GM21737 (cell line): ENCODE measurements at regions not wholly inside any gene's neighbourhood (a gene's known extent, or its start where the extent isn't known, plus 50 kb on each side); places are given as distances from the start of the nearest gene placed in this dataset.
"Not testable (repeated sequence)": the region's sequence is repeated elsewhere in the genome, so short reads cannot be mapped to it uniquely, and the experiment has no call there.

Source experiments
- ATAC-seq: cut with Tn5 transposase; IDR thresholded peaks from one replicate; pipeline ENCODE4 v1.9.1; 2021; ENCODE audit warnings: mild to moderate bottlenecking, moderate library complexity; ENCODE audit not compliant: unreplicated experiment

GRCh38 chr13:42373048-42373812, 101.3 kb downstream of the AKAP11 start:
- no peak for ATAC-seq

GRCh38 chr13:42375663-42376062, 103.7 kb downstream of the AKAP11 start:
- ATAC-seq: no peak

GRCh38 chr13:42377640-42378382, 105.9 kb downstream of the AKAP11 start:
- peak; percentile 72 for ATAC-seq

GRCh38 chr13:42378383-42378780, 106.4 kb downstream of the AKAP11 start:
- peak; percentile 17 for ATAC-seq

- ATAC-seq: no peak
Observed at GRCh38 chr13:42379241-42379640, 107.3 kb downstream of the AKAP11 start.

GRCh38 chr13:42380420-42381164, 108.6 kb downstream of the AKAP11 start:
- ATAC-seq: peak; percentile 51

- ATAC-seq: no peak
Observed at GRCh38 chr13:42381165-42381425, 109.1 kb downstream of the AKAP11 start.

GRCh38 chr13:42381426-42381825, 109.5 kb downstream of the AKAP11 start:
- ATAC-seq: not testable (repeated sequence)

- no peak for ATAC-seq
Observed at GRCh38 chr13:42383025-42383424, 111.1 kb downstream of the AKAP11 start.

GRCh38 chr13:42384265-42384664, 112.3 kb downstream of the AKAP11 start:
- no peak for ATAC-seq

GRCh38 chr13:42388326-42388725, 116.4 kb downstream of the AKAP11 start:
- ATAC-seq: no peak

- ATAC-seq: no peak
Observed at GRCh38 chr13:42389041-42389440, 117.1 kb downstream of the AKAP11 start.

- no peak for ATAC-seq
Observed at GRCh38 chr13:42392180-42392579, 120.2 kb downstream of the AKAP11 start.

- no peak for ATAC-seq
Observed at GRCh38 chr13:42392716-42393572, 121.0 kb downstream of the AKAP11 start.

GRCh38 chr13:42393573-42394360, 121.8 kb downstream of the AKAP11 start:
- no peak for ATAC-seq

GRCh38 chr13:42394361-42394708, 122.4 kb downstream of the AKAP11 start:
- no peak for ATAC-seq

GRCh38 chr13:42394711-42395085, 122.7 kb downstream of the AKAP11 start:
- ATAC-seq: no peak

- no peak for ATAC-seq
Observed at GRCh38 chr13:42395086-42395821, 123.3 kb downstream of the AKAP11 start.

- ATAC-seq: no peak
Observed at GRCh38 chr13:42396501-42396900, 124.5 kb downstream of the AKAP11 start.
